ENCODE measurements at regions not wholly inside any gene's neighbourhood (a gene's known extent, or its start where the extent isn't known, plus 50 kb on each side); places are given as distances from the start of the nearest gene placed in this dataset.
"Not testable (repeated sequence)": the region's sequence is repeated elsewhere in the genome, so short reads cannot be mapped to it uniquely, and the experiment has no call there.

- no peak for DNase-seq
Measured at GRCh38 chr22:48782326-48782725, 1045.3 kb downstream of the BRD1 start.

GRCh38 chr22:48781868-48782267 lies 1045.8 kb downstream of the BRD1 start:
- DNase-seq, result no peak

GRCh38 chr22:48781391-48781790 lies 1046.3 kb downstream of the BRD1 start:
- DNase-seq, result no peak

GRCh38 chr22:48780597-48781277 lies 1046.9 kb downstream of the BRD1 start:
- no peak for DNase-seq

- DNase-seq, result no peak
Measured at GRCh38 chr22:48779661-48780596, 1047.7 kb downstream of the BRD1 start.

- DNase-seq, result no peak
Measured at GRCh38 chr22:48779211-48779643, 1048.4 kb downstream of the BRD1 start.

- DNase-seq, result no peak
Measured at GRCh38 chr22:48778308-48779195, 1049.1 kb downstream of the BRD1 start.

GRCh38 chr22:48772286-48772907 lies 1055.3 kb downstream of the BRD1 start:
- DNase-seq, result no peak

- no peak for DNase-seq
Measured at GRCh38 chr22:48765595-48765994, 1062.1 kb downstream of the BRD1 start.

GRCh38 chr22:48761546-48761945 lies 1066.1 kb downstream of the BRD1 start:
- no peak for DNase-seq

- DNase-seq, result no peak
Measured at GRCh38 chr22:48760481-48761390, 1066.9 kb downstream of the BRD1 start.

- DNase-seq, result no peak
Measured at GRCh38 chr22:48758881-48759875, 1068.5 kb downstream of the BRD1 start.

GRCh38 chr22:48757985-48758561 lies 1069.6 kb downstream of the BRD1 start:
- no peak for DNase-seq

- DNase-seq, result no peak
Measured at GRCh38 chr22:48757581-48757980, 1070.1 kb downstream of the BRD1 start.

GRCh38 chr22:48757135-48757534 lies 1070.5 kb downstream of the BRD1 start:
- DNase-seq, result not testable (repeated sequence)

GRCh38 chr22:48756146-48757111 lies 1071.2 kb downstream of the BRD1 start:
- DNase-seq, result no peak

- DNase-seq, result no peak
Measured at GRCh38 chr22:48755059-48755949, 1072.4 kb downstream of the BRD1 start.
